ENCODE measurements at regions not wholly inside any gene's neighbourhood (a gene's known extent, or its start where the extent isn't known, plus 50 kb on each side); places are given as distances from the start of the nearest gene placed in this dataset.

GRCh38 chr10:118918116-118918515, 111.4 kb upstream of the NANOS1 start (continued):
- TF ChIP-seq ZBTB33 (IDR thresholded peaks at IDR 0.05) (no peak), RXRA (IDR thresholded peaks at IDR 0.05) (no peak)

- TF ChIP-seq HNF4A (conservative IDR thresholded peaks at IDR 0.05) = no peak
- no peak for DNase-seq (ENCODE audit: low spot score)
- WGBS = 63% methylated on average over 3 of the region's 3 CpGs
- Histone ChIP-seq H3K27me3 (ENCODE audit: control insufficient read depth in 4 of 4, insufficient read depth in 4 of 4, low read length in 3 of 4) (no peaks in the 10 kb centered on the region), H3K9ac (ENCODE audit: low read depth in 1 of 2, low read length in 2 of 2) (no peak overlapping the region), H3K27ac (ENCODE audit: low read depth in 1 of 2, low read length in 2 of 2) (no peak overlapping the region), H3K36me3 (ENCODE audit: control insufficient read depth in 4 of 4, insufficient read depth in 3 of 4, low read depth in 1 of 4, low read length in 3 of 4) (no peaks in the 10 kb centered on the region), H3K4me1 (ENCODE audit: control insufficient read depth in 4 of 4, insufficient read depth in 4 of 4, low read length in 3 of 4) (no peaks in the 10 kb centered on the region), H3K9me3 (ENCODE audit: control insufficient read depth in 4 of 4, low read length in 3 of 4) (no peaks in the 10 kb centered on the region), H3K4me3 (ENCODE audit: low read depth in 1 of 3, low read length in 3 of 3) (no peak overlapping the region)
Observed at GRCh38 chr10:118918587-118918986, 110.9 kb upstream of the NANOS1 start.

- no peak overlapping the region for H3K4me3 ChIP-seq (ENCODE audit: low read depth in 1 of 3, low read length in 3 of 3)
- H3K27me3 ChIP-seq (ENCODE audit: control insufficient read depth in 4 of 4, insufficient read depth in 4 of 4, low read length in 3 of 4) = no peaks in the 10 kb centered on the region
- H3K4me1 ChIP-seq (ENCODE audit: control insufficient read depth in 4 of 4, insufficient read depth in 4 of 4, low read length in 3 of 4) = no peaks in the 10 kb centered on the region
- H3K27ac ChIP-seq (ENCODE audit: low read depth in 1 of 2, low read length in 2 of 2) = no peak overlapping the region
- H3K36me3 ChIP-seq (ENCODE audit: control insufficient read depth in 4 of 4, insufficient read depth in 3 of 4, low read depth in 1 of 4, low read length in 3 of 4) = no peaks in the 10 kb centered on the region
- no peak for TF ChIP-seq GABPA (IDR thresholded peaks at IDR 0.05 in 1 of 2, conservative IDR thresholded peaks at IDR 0.05 in 1 of 2)
- H3K9me3 ChIP-seq (ENCODE audit: control insufficient read depth in 4 of 4, low read length in 3 of 4) = no peaks in the 10 kb centered on the region
- DNase-seq (ENCODE audit: low spot score) = no peak
- 95% methylated on average over 9 of the region's 9 CpGs for WGBS
- no peak overlapping the region for H3K9ac ChIP-seq (ENCODE audit: low read depth in 1 of 2, low read length in 2 of 2)
Observed at GRCh38 chr10:118920206-118920605, 109.3 kb upstream of the NANOS1 start.

- no peak for TF ChIP-seq FOXA1 (IDR thresholded peaks at IDR 0.05)
- no peak for TF ChIP-seq NR2F2 (IDR thresholded peaks at IDR 0.05)
- TF ChIP-seq TAF1 (conservative IDR thresholded peaks at IDR 0.05) = no peak
- no peak for TF ChIP-seq ZBTB33 (IDR thresholded peaks at IDR 0.05)
- TF ChIP-seq HNF4A (conservative IDR thresholded peaks at IDR 0.05) = no peak
- Histone ChIP-seq H3K36me3 (ENCODE audit: control insufficient read depth in 4 of 4, insufficient read depth in 3 of 4, low read depth in 1 of 4, low read length in 3 of 4) (no peaks in the 10 kb centered on the region), H3K4me1 (ENCODE audit: control insufficient read depth in 4 of 4, insufficient read depth in 4 of 4, low read length in 3 of 4) (no peaks in the 10 kb centered on the region), H3K27me3 (ENCODE audit: control insufficient read depth in 4 of 4, insufficient read depth in 4 of 4, low read length in 3 of 4) (peaks cover 0 to 2% (median 0%) of the 10 kb centered on the region in 4 donors), H3K4me3 (ENCODE audit: low read depth in 1 of 3, low read length in 3 of 3) (no peak overlapping the region), H3K9ac (ENCODE audit: low read depth in 1 of 2, low read length in 2 of 2) (no peak overlapping the region), H3K27ac (ENCODE audit: low read depth in 1 of 2, low read length in 2 of 2) (no peak overlapping the region), H3K9me3 (ENCODE audit: control insufficient read depth in 4 of 4, low read length in 3 of 4) (no peaks in the 10 kb centered on the region)
- DNase-seq (ENCODE audit: low spot score) = no peak
- 69% methylated on average over 1 of the region's 1 CpG for WGBS
Observed at GRCh38 chr10:118922226-118922625, 107.3 kb upstream of the NANOS1 start.

GRCh38 chr10:118922972-118923371, 106.5 kb upstream of the NANOS1 start:
- H3K27me3 ChIP-seq (ENCODE audit: control insufficient read depth in 4 of 4, insufficient read depth in 4 of 4, low read length in 3 of 4) = peaks cover 0 to 2% (median 0%) of the 10 kb centered on the region in 4 donors
- WGBS = 90% methylated on average over 2 of the region's 2 CpGs
- no peak for DNase-seq (ENCODE audit: low spot score)
- no peaks in the 10 kb centered on the region for H3K36me3 ChIP-seq (ENCODE audit: control insufficient read depth in 4 of 4, insufficient read depth in 3 of 4, low read depth in 1 of 4, low read length in 3 of 4)
- H3K9me3 ChIP-seq (ENCODE audit: control insufficient read depth in 4 of 4, low read length in 3 of 4) = no peaks in the 10 kb centered on the region
- no peak overlapping the region for H3K4me3 ChIP-seq (ENCODE audit: low read depth in 1 of 3, low read length in 3 of 3)
- no peak overlapping the region for H3K27ac ChIP-seq (ENCODE audit: low read depth in 1 of 2, low read length in 2 of 2)
- no peak overlapping the region for H3K9ac ChIP-seq (ENCODE audit: low read depth in 1 of 2, low read length in 2 of 2)
- no peaks in the 10 kb centered on the region for H3K4me1 ChIP-seq (ENCODE audit: control insufficient read depth in 4 of 4, insufficient read depth in 4 of 4, low read length in 3 of 4)
- TF ChIP-seq REST (IDR thresholded peaks at IDR 0.05) (no peak), TAF1 (conservative IDR thresholded peaks at IDR 0.05) (no peak), MAX (IDR thresholded peaks at IDR 0.05) (no peak), SP1 (IDR thresholded peaks at IDR 0.05) (no peak), YY1 (IDR thresholded peaks at IDR 0.05) (no peak), JUND (IDR thresholded peaks at IDR 0.05) (no peak), FOXA2 (IDR thresholded peaks at IDR 0.05) (no peak), GABPA (IDR thresholded peaks at IDR 0.05 in 1 of 2, conservative IDR thresholded peaks at IDR 0.05 in 1 of 2) (no peak)
